ENCODE measurements at regions not wholly inside any gene's neighbourhood (a gene's known extent, or its start where the extent isn't known, plus 50 kb on each side); places are given as distances from the start of the nearest gene placed in this dataset.

- TF ChIP-seq MAX (IDR thresholded peaks at IDR 0.05) = no peak
- TF ChIP-seq RAD21 (IDR thresholded peaks at IDR 0.05; ENCODE audit: low read depth) = no peak
- no peak for TF ChIP-seq CREB1 (IDR thresholded peaks at IDR 0.05; ENCODE audit: low read depth)
- TF ChIP-seq USF1 (IDR thresholded peaks at IDR 0.05) = no peak
- TF ChIP-seq TAF1 (IDR thresholded peaks at IDR 0.05; ENCODE audit: low read depth) = no peak
Measured at GRCh38 chr19:28885965-28886364, 327.0 kb downstream of the UQCRFS1 start.

Measured in Ishikawa (cell line).